Epidermal melanocyte (primary cell): ENCODE measurements at regions not wholly inside any gene's neighbourhood (a gene's known extent, or its start where the extent isn't known, plus 50 kb on each side); places are given as distances from the start of the nearest gene placed in this dataset.
"Not testable (repeated sequence)": the region's sequence is repeated elsewhere in the genome, so short reads cannot be mapped to it uniquely, and the experiment has no call there.

Experiments
- DNase-seq: peaks from one replicate; pipeline ENCODE4 v3.0.0; 2011; ENCODE audit warnings: low spot score; ENCODE audit not compliant: insufficient read length

DNA sequence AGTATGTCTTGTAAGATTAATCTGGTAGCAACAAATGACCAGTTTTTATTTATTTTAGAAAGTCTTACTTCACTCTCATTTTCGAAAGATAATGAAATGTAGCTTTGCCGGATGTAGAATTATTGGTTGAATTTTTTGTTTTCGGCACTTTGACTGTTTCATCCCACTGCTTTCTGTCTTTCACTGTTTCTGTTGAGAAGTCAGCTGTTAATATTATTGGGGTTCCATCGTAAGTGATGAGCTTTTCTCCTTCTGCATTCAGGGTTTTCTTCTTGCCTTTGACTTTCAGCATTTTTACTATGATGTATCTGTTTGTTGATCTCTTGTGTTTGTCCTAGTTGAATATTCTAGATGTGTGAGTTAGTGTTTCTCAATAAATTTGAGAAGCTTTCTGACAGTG is 383.4 kb downstream of the PAX1 start:
- no peak for DNase-seq

- DNase-seq = no peak
These were observed 375.5 kb downstream of the PAX1 start for GRCh38 chr20:22080985-22081384.

DNA sequence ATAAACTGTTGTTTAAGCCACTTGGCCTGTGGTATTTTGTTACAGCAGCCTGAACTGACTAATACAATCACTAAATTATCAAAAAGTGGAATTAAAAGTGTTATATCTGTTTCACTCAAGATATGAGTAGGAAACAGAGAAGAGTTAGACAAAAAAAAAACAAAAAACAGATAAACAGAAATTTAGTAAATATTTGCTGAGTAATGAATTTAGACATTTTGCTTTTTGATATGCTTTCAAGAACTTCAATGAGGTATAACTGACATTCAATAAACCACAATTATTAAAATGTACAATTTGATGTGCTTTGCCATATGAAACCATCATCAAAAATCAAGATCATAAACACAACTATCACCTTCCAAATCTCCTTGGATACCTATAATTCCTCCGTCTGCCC is 369.2 kb downstream of the PAX1 start:
- DNase-seq = no peak

DNA sequence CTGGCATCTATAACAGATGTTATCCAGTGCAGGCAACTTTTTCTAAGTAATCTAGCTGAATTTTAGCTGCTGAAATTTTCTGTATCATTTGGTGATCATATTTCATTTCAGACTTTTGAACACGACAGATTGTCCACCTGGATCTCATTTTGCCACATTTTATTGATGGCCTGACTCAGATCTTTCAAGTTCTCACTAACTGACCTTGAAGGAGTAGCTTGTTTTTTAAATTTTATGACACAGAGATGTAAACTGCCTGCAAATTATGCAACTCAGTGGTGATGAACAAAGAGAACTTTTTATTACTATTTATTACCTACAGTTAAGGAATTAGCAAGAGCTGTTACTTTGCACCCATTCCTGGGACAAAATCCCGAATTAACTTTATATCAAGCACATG is 366.4 kb downstream of the PAX1 start:
- DNase-seq = no peak

- no peak for DNase-seq
These were observed 365.2 kb downstream of the PAX1 start for GRCh38 chr20:22070610-22071058.

GRCh38 chr20:22063753-22064152 is 358.3 kb downstream of the PAX1 start:
- no peak for DNase-seq

DNA sequence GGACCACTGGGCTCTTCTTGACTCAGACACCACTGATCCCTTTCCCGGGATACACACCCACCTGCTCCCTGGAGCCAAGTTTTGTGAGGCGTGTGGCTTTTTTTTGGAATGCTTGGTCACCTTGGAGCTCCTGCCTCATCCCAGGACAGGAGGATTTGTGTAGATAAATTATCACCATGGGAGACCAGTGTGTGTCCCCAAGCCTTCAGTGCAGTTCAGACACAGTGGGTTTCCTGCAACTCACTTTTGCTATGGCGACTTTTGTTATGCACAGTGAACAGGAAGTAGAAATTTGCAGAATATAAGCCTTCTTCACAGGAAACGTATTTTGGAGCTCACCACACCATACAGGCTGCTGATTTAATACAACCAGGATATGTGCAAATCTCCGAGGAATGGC is 357.4 kb downstream of the PAX1 start:
- DNase-seq = no peak

DNA sequence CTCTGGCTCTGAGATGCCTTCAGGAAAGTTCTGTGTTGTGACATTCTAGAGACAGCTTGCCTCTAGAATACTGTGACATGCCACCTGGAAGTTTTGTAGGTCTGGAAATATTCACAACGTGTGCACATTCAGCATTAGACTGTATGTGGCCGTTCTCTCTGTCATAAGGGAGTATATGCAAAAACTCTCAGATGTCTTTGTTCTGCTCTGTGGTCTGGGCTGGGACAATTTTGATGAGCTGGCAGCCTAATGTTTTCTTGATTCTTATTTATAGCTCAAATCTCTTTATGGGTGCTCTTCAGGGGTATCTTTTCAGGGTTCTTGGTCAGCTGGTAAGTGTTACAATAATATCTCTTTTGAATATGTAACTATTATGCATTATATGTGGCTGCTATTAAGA is 355.1 kb downstream of the PAX1 start:
- DNase-seq = no peak

GRCh38 chr20:22058746-22059145 is 353.3 kb downstream of the PAX1 start:
- DNase-seq = no peak

GRCh38 chr20:22055981-22056380 is 350.5 kb downstream of the PAX1 start:
- no peak for DNase-seq

DNA sequence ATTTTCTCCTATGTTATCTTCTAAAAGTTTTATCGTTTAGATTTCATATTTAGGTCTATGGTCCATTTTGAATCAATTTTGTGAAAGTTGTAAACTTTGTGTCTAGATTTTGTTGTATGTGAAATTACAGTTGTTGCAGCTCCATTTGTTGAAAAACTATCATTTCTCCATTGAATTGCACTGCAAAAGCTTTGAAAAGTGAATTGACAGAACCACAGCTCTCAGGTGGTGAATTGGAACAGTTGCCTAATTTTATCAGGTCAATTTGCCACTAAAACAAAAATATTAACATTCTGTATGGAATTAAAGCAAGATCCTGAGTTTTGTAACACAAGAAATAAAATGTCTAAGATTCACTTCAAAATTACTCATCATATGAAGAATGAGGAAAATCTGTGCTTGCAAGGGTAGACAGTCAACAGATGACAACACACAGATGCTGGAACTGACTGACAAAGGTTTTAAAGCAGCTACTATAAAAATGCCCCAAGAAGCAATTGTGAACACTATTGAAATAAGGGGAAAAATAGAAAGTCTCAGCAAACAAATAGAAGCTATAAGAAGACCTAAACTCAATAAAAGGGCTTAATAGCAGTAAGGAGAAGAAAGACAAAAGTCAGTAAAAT is 346.7 kb downstream of the PAX1 start:
- DNase-seq = no peak

GRCh38 chr20:22045956-22046507 is 340.6 kb downstream of the PAX1 start:
- DNase-seq = not testable (repeated sequence)

DNA sequence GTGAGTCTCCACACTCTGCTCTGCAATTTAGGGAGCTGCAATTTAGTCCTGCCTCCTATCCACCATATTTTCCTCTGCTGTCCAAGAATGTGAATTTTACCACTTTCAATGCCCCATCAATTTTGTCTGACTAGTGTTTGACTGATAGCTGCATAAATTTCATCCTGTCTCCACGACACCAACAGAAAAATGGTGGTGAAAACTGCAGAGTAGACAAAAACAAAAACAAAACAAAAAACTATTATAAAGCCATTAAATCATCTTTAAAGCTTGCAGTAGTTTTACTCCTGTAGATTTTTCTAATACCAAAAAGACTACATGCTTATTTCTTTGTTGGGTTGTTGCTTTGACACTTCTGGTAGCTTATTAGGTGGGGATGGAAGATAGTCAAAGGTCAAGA is 322.0 kb downstream of the PAX1 start:
- DNase-seq = no peak

DNA sequence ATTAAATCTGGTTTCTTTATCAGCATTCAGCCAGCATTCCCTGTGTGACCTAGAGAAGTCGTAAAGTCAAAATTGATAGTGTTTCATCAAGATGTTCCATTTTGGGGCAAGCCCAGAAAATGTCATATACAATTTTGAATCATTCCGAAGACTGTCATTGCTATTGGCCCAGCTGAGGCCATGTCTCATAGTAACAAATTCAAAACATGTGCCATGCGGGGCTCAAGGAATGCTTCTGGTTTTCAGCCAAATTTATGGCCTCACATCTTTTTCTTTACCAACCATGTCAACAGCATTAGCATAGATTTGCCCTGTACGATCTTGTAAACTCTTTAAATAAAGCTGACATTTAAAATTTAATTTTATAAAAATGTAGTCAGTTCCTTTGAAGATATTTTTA is 314.7 kb downstream of the PAX1 start:
- DNase-seq = no peak

DNA sequence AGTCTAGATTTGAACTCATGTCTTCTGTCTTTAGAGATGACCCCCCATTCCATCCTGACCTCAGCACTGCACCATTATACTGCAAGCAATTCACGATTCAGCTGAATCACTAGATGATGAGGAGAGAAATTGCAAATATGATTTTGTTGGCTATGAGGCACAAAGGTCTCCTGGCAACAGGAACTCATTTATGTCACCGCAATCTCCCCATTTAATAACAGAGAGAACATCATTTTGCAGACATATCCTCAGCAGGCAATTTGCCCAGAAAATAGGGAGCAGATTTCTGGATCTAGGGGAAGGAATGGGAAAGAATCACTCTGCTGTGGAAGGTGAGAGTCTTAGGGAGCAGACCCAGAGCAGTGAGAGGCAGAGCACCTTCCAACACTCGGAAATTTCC is 303.0 kb downstream of the PAX1 start:
- DNase-seq = no peak

DNA sequence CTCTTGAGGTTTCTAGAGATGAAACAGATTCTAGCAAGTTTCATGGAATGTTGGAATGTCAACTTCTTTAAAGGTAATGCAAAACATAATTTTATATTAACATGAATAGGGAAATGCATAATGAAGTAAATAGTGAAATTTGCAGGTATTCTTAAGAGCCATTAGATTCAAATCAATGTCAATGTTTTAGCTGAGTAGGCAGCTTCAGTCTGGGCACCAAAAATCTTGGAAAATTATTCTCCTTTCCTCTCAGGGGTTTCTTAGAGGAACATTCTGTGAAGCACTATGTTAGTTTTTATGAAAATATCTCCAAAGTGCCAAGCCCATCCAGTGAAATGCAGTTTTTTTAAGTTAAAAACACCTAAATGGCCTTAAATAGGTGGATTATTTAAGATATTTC is 300.8 kb downstream of the PAX1 start:
- DNase-seq = no peak

- DNase-seq = no peak
These were observed 300.1 kb downstream of the PAX1 start for GRCh38 chr20:22005535-22005934.

GRCh38 chr20:22004946-22005345 is 299.5 kb downstream of the PAX1 start:
- DNase-seq = no peak

- no peak for DNase-seq
These were observed 298.2 kb downstream of the PAX1 start for GRCh38 chr20:22003680-22004079.

DNA sequence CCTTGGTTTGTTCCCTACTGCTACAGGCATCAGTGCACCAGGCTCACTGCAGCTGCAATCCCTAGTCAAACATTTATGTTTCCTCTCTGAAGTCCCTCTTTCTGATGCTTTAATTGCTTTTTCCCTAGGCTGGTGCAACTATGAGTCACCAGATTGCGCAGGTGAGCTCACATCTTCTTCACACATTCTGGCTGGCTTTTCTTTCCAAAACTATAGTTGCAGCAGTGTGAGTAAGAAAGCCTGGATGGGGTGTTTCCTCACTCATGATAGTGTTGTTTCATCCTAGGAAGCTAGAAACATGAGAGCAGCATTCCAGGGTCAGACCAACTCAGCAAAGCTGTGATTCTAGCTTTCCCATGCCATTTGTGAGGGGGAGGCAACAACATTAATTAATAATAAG is 296.4 kb downstream of the PAX1 start:
- DNase-seq = no peak

DNA sequence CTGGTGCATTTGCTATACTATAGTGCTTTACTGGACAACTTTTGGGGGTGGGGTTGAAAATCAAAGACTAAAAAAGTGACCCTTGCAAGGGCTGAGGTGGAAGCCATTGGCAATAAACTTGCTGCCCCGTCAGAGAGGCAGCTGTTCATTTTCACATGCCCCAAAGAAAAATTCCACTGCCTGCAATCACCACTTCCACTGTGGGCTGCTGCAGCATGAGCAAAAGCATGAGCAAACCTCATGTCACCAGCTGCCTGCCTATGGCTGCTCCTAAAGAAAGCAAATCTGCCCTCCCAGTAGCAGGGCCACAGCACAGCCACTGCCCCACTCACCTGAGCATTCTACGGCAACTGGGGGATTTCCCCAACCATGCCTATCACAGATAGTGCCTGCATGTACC is 290.0 kb downstream of the PAX1 start:
- DNase-seq = no peak

- no peak for DNase-seq
These were observed 288.7 kb downstream of the PAX1 start for GRCh38 chr20:21994203-21994602.

GRCh38 chr20:21982559-21982958 is 277.1 kb downstream of the PAX1 start:
- no peak for DNase-seq
